Dendritic cell treated with granulocyte-macrophage colony-stimulating factor and Interleukin-4, amounts not matched to agents 40 ng/mL and 50 ng/mL, for 4 days (primary cell): ENCODE measurements at regions not wholly inside any gene's neighbourhood (a gene's known extent, or its start where the extent isn't known, plus 50 kb on each side); places are given as distances from the start of the nearest gene placed in this dataset.

Source experiments
- H3K27ac Mint-ChIP-seq: one replicate; pipeline ENCODE4 v1.8.0; 2022; ENCODE audit warnings: mild to moderate bottlenecking, mixed read lengths
- H3K27me3 Mint-ChIP-seq: one replicate; pipeline ENCODE4 v1.8.0; 2022; ENCODE audit warnings: mild to moderate bottlenecking, mixed read lengths
- H3K36me3 Mint-ChIP-seq: one replicate; pipeline ENCODE4 v1.8.0; 2022; ENCODE audit warnings: low read depth, mixed read lengths
- H3K4me1 Mint-ChIP-seq: one replicate; pipeline ENCODE4 v1.8.0; 2022; ENCODE audit warnings: low read depth, mixed read lengths
- H3K4me3 Mint-ChIP-seq: one replicate; pipeline ENCODE4 v1.8.0; 2022; ENCODE audit warnings: mild to moderate bottlenecking, moderate library complexity, mixed read lengths
- H3K9me3 Mint-ChIP-seq: one replicate; pipeline ENCODE4 v1.8.0; 2022; ENCODE audit warnings: mixed read lengths
- intact Hi-C: fragments of 100-400 bp; cut with micrococcal nuclease; formaldehyde crosslinking; loops from one replicate; pipeline ENCODE4 v1.15.0; 2022

DNA sequence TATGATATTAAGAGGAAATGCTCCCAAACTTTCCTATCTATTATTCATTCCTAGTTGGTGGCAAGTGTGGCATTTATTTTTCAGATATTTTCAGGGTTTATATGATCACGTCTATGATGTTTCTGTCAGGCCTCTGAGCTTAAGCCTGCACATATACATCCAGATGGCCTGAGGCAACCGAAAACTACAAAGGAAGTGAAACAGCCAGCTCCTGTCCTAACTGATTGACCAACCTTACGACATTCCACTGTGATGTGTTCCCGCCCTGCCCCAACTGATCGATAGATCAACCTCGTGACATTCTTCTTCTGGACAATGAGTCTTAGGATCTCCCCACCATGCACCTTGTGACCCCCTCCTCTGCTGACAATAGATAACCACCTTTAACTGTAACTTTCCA lies 67.6 kb upstream of the CTSO start:
- Mint-ChIP-seq H3K27ac (no peak overlapping the region), H3K9me3 (no peaks in the 10 kb centered on the region), H3K27me3 (no peaks in the 10 kb centered on the region), H3K4me3 (no peak overlapping the region), H3K36me3 (no peaks in the 10 kb centered on the region), H3K4me1 (no peaks in the 10 kb centered on the region)
- intact Hi-C loops = no loop called here

DNA sequence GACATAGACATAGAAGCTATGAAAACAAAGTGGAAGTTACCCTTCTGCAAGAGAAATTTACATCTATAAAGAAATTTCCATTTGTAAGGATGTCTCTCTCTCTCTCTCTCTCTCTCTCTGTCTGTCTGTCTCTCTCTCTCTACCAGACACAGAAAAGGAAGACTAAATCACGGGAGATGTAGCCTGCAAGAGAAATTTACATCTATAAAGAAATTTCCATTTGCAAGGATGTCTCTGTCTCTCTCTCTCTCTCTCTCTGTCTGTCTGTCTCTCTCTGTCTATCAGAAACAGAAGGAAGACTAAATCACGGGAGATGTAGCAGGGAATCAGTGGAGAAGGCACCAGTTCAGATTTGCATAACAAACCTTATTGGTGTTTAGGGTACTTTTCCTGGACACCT lies 65.6 kb upstream of the CTSO start:
- Mint-ChIP-seq H3K4me3 (no peak overlapping the region), H3K4me1 (no peaks in the 10 kb centered on the region), H3K36me3 (no peaks in the 10 kb centered on the region), H3K9me3 (peaks cover 2% of the 10 kb centered on the region), H3K27me3 (no peaks in the 10 kb centered on the region), H3K27ac (no peak overlapping the region)
- intact Hi-C loops = no loop called here

DNA sequence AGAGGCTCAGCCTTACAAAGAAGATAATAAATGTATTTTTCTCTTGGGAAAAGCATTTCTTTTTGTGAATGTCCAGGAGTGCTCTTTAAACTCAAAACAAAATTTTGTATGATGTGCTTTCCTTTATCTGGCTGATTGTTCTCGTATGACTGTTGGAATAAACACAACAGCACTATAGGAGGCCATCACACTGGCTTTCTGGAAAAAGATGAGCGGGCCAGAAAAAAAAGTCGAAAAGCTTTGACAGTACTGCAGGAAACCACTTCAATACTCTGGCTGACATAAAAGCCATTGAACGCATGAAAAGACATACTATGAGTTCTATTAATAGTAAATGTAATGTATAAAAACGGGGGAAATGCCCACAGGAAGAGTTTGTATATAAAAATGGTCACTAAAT lies 64.7 kb upstream of the CTSO start:
- intact Hi-C loops = no loop called here
- Mint-ChIP-seq H3K27me3 (no peaks in the 10 kb centered on the region), H3K27ac (no peak overlapping the region), H3K4me1 (no peaks in the 10 kb centered on the region), H3K4me3 (no peak overlapping the region), H3K36me3 (no peaks in the 10 kb centered on the region), H3K9me3 (peaks cover 11% of the 10 kb centered on the region)

DNA sequence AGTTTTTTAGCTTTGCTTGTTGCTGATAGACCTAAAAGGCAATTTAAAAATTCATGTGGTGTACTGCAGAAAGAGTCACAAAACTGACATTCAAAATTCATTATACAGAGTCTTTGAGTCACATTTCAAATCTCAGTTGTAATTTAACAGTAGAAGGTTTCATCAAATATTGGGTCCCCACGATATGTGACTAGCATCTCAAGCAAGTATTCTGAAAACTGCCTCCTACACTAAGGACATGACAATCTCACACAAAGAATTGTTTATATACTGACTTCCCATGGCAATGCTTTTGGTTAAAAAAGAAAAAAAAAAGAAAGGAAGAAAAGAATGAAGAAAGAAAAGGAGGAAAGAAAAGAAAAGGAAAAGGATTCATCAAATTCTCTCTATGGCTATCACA lies 62.1 kb upstream of the CTSO start:
- no peak overlapping the region for H3K4me3 Mint-ChIP-seq
- no peak overlapping the region for H3K27ac Mint-ChIP-seq
- intact Hi-C loops = no loop called here
- no peaks in the 10 kb centered on the region for H3K27me3 Mint-ChIP-seq
- no peaks in the 10 kb centered on the region for H3K36me3 Mint-ChIP-seq
- H3K4me1 Mint-ChIP-seq = no peaks in the 10 kb centered on the region
- H3K9me3 Mint-ChIP-seq = peaks cover 16% of the 10 kb centered on the region

DNA sequence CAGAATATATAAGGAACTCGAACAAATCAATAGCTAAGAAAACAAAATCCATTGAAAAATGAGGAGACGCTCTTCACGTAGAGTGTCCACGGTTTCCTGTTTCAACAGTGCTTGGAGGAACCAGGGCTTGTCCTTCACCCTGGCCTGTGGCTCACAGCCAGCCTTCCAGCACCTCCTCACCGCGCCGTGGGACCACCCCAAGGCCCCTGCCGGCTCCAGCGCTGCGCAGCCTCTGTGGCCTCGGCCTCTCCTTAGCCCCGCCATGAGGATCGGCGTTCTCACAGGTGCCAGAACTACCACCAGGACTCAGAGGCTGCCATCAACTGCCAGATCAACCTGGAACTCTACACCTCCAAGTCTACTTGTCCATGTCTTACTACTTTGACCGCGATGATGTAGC lies 52.5 kb upstream of the CTSO start:
- Mint-ChIP-seq H3K27me3 (no peaks in the 10 kb centered on the region), H3K27ac (no peak overlapping the region), H3K4me1 (no peaks in the 10 kb centered on the region), H3K4me3 (no peak overlapping the region), H3K9me3 (peaks cover 12% of the 10 kb centered on the region), H3K36me3 (no peaks in the 10 kb centered on the region)
- intact Hi-C loops = no loop called here
